Ovary (tissue), 3 donors: ENCODE measurements at regions not wholly inside any gene's neighbourhood (a gene's known extent, or its start where the extent isn't known, plus 50 kb on each side); places are given as distances from the start of the nearest gene placed in this dataset.

ENCODE experiments used
- CTCF ChIP-seq, 3 donors: fragments of 450-650 bp in 2 of 3; fragments of 200-600 bp in 1 of 3; IDR thresholded peaks; one replicate each; pipeline versions ENCODE4 v1.5.1 to v1.8.0; 2016 to 2022; ENCODE audit warnings: antibody characterized with exemption in 3 of 3, mild to moderate bottlenecking in 1 of 3
- POLR2A ChIP-seq: fragments of 450-650 bp; IDR thresholded peaks from one replicate; pipeline ENCODE4 v1.6.1; 2017; ENCODE audit warnings: antibody characterized with exemption, mild to moderate bottlenecking, moderate library complexity
- donor health status: DM: no; HTN: no; CAD: no.

GRCh38 chr14:105853089-105853906 is 326.9 kb downstream of the TMEM121 start:
- TF ChIP-seq CTCF (IDR thresholded peaks at IDR 0.05) (no peak), POLR2A (no peak)
